Activated CD8-positive, alpha-beta memory T cell treated with anti-CD3 and anti-CD28 coated beads, Interleukin-2, amount 10 ng/mL, durations not matched to agents 7 days and 5 days (primary cell): ENCODE measurements at regions not wholly inside any gene's neighbourhood (a gene's known extent, or its start where the extent isn't known, plus 50 kb on each side); places are given as distances from the start of the nearest gene placed in this dataset.
A peak's percentile ranks its signal among the peaks of the same experiment; 100 is the strongest.

Experiments
- ATAC-seq: fragments of 150-1000 bp; cut with Tn5 transposase; one replicate; pipeline ENCODE4 v1.10.0; 2021; ENCODE audit warnings: moderate library complexity
- CTCF ChIA-PET: fragments of 350-600 bp; sonication (Branson Sonifier 250); formaldehyde crosslinking; loops from one replicate; lab custom pipeline; 2021; ENCODE audit warnings: antibody characterized with exemption; lab: Charles Lee
- DNase-seq: peaks from one replicate; pipeline ENCODE4 v3.0.0-alpha.2; 2020
- H3K27ac Mint-ChIP-seq: one replicate; pipeline ENCODE4 v1.8.0; 2021; ENCODE audit warnings: mild to moderate bottlenecking, mixed read lengths
- H3K27me3 Mint-ChIP-seq: one replicate; pipeline ENCODE4 v1.8.0; 2021; ENCODE audit warnings: mixed read lengths
- H3K36me3 Mint-ChIP-seq: one replicate; pipeline ENCODE4 v1.8.0; 2021; ENCODE audit warnings: mild to moderate bottlenecking, mixed read lengths
- H3K4me1 Mint-ChIP-seq: one replicate; pipeline ENCODE4 v1.8.0; 2021; ENCODE audit warnings: mixed read lengths
- H3K4me3 Mint-ChIP-seq: one replicate; pipeline ENCODE4 v1.8.0; 2021; ENCODE audit warnings: mild to moderate bottlenecking, moderate library complexity, mixed read lengths
- H3K9me3 Mint-ChIP-seq: one replicate; pipeline ENCODE4 v1.8.0; 2022; ENCODE audit warnings: low read depth, mixed read lengths

- Mint-ChIP-seq H3K27ac (no peak overlapping the region), H3K36me3 (peaks cover 39% of the 10 kb centered on the region), H3K4me1 (peaks cover 53% of the 10 kb centered on the region), H3K27me3 (no peaks in the 10 kb centered on the region), H3K9me3 (no peaks in the 10 kb centered on the region), H3K4me3 (no peak overlapping the region)
- ATAC-seq: no peak
- CTCF ChIA-PET: no interaction called here
- DNase-seq: no peak
Measured at GRCh38 chr3:72434296-72434695, 413.9 kb downstream of the SHQ1 start.

- H3K4me3 Mint-ChIP-seq: no peak overlapping the region
- peaks cover 22% of the 10 kb centered on the region for H3K36me3 Mint-ChIP-seq
- H3K27me3 Mint-ChIP-seq: no peaks in the 10 kb centered on the region
- no peak for ATAC-seq
- peaks cover 49% of the 10 kb centered on the region for H3K4me1 Mint-ChIP-seq
- no peaks in the 10 kb centered on the region for H3K9me3 Mint-ChIP-seq
- H3K27ac Mint-ChIP-seq: no peak overlapping the region
- no peak for DNase-seq
- CTCF ChIA-PET: no interaction called here
Measured at GRCh38 chr3:72432246-72432645, 416.0 kb downstream of the SHQ1 start.

GRCh38 chr3:72429589-72430353, 418.5 kb downstream of the SHQ1 start:
- Mint-ChIP-seq H3K4me1 (peaks cover 63% of the 10 kb centered on the region), H3K27ac (no peak overlapping the region), H3K4me3 (no peak overlapping the region), H3K27me3 (no peaks in the 10 kb centered on the region), H3K36me3 (peaks cover 18% of the 10 kb centered on the region), H3K9me3 (no peaks in the 10 kb centered on the region)
- DNase-seq (no peak), ATAC-seq (no peak)
- CTCF ChIA-PET: interaction anchor here (1.2 kb wide), 1 partner anchor 12 kb away, joined by 3 read pairs; no protein-coding TSS in a partner anchor

- CTCF ChIA-PET: no interaction called here
- no peak overlapping the region for H3K27ac Mint-ChIP-seq
- DNase-seq: no peak
- no peak for ATAC-seq
- no peaks in the 10 kb centered on the region for H3K27me3 Mint-ChIP-seq
- H3K4me3 Mint-ChIP-seq: no peak overlapping the region
- peaks cover 59% of the 10 kb centered on the region for H3K4me1 Mint-ChIP-seq
- peaks cover 14% of the 10 kb centered on the region for H3K36me3 Mint-ChIP-seq
- no peaks in the 10 kb centered on the region for H3K9me3 Mint-ChIP-seq
Measured at GRCh38 chr3:72428803-72429202, 419.4 kb downstream of the SHQ1 start.

- H3K27me3 Mint-ChIP-seq: no peaks in the 10 kb centered on the region
- CTCF ChIA-PET: interaction anchor here (1.2 kb wide), 1 partner anchor 13 kb away, joined by 3 read pairs; no protein-coding TSS in a partner anchor
- DNase-seq (no peak), ATAC-seq (peak; percentile 37)
- peaks cover 1% of the 10 kb centered on the region for H3K9me3 Mint-ChIP-seq
- peaks cover 56% of the 10 kb centered on the region for H3K4me1 Mint-ChIP-seq
- H3K27ac Mint-ChIP-seq: peak overlapping the region; percentile 75
- H3K4me3 Mint-ChIP-seq: peak overlapping the region; percentile 39
- peaks cover 17% of the 10 kb centered on the region for H3K36me3 Mint-ChIP-seq
Measured at GRCh38 chr3:72427624-72428023, 420.6 kb downstream of the SHQ1 start.

- CTCF ChIA-PET: interaction anchor here (1.2 kb wide), 1 partner anchor 14 kb away, joined by 3 read pairs; no protein-coding TSS in a partner anchor
- H3K4me3 Mint-ChIP-seq: peak overlapping the region; percentile 39
- no peak for DNase-seq
- ATAC-seq: peak; percentile 71
- peak overlapping the region; percentile 75 for H3K27ac Mint-ChIP-seq
- H3K27me3 Mint-ChIP-seq: no peaks in the 10 kb centered on the region
- peaks cover 9% of the 10 kb centered on the region for H3K9me3 Mint-ChIP-seq
- peaks cover 25% of the 10 kb centered on the region for H3K36me3 Mint-ChIP-seq
- H3K4me1 Mint-ChIP-seq: peaks cover 55% of the 10 kb centered on the region
Measured at GRCh38 chr3:72426618-72427397, 421.4 kb downstream of the SHQ1 start.

- Mint-ChIP-seq H3K27ac (no peak overlapping the region), H3K36me3 (peaks cover 41% of the 10 kb centered on the region), H3K9me3 (peaks cover 12% of the 10 kb centered on the region), H3K4me1 (peaks cover 47% of the 10 kb centered on the region), H3K4me3 (no peak overlapping the region), H3K27me3 (no peaks in the 10 kb centered on the region)
- CTCF ChIA-PET: no interaction called here
- ATAC-seq (no peak), DNase-seq (no peak)
Measured at GRCh38 chr3:72423643-72424042, 424.6 kb downstream of the SHQ1 start.

GRCh38 chr3:72421786-72422185, 426.5 kb downstream of the SHQ1 start:
- no peaks in the 10 kb centered on the region for H3K27me3 Mint-ChIP-seq
- H3K27ac Mint-ChIP-seq: no peak overlapping the region
- H3K9me3 Mint-ChIP-seq: peaks cover 12% of the 10 kb centered on the region
- H3K4me3 Mint-ChIP-seq: no peak overlapping the region
- CTCF ChIA-PET: no interaction called here
- no peak for DNase-seq
- no peak for ATAC-seq
- peaks cover 42% of the 10 kb centered on the region for H3K4me1 Mint-ChIP-seq
- peaks cover 42% of the 10 kb centered on the region for H3K36me3 Mint-ChIP-seq

- ATAC-seq (no peak), DNase-seq (no peak)
- Mint-ChIP-seq H3K27me3 (no peaks in the 10 kb centered on the region), H3K9me3 (peaks cover 12% of the 10 kb centered on the region), H3K27ac (no peak overlapping the region), H3K36me3 (peaks cover 41% of the 10 kb centered on the region), H3K4me3 (no peak overlapping the region), H3K4me1 (peaks cover 38% of the 10 kb centered on the region)
- CTCF ChIA-PET: no interaction called here
Measured at GRCh38 chr3:72421126-72421525, 427.1 kb downstream of the SHQ1 start.

- H3K27ac Mint-ChIP-seq: no peak overlapping the region
- H3K4me3 Mint-ChIP-seq: no peak overlapping the region
- H3K36me3 Mint-ChIP-seq: peaks cover 46% of the 10 kb centered on the region
- H3K4me1 Mint-ChIP-seq: peaks cover 31% of the 10 kb centered on the region
- CTCF ChIA-PET: no interaction called here
- DNase-seq: no peak
- H3K9me3 Mint-ChIP-seq: peaks cover 12% of the 10 kb centered on the region
- no peak for ATAC-seq
- no peaks in the 10 kb centered on the region for H3K27me3 Mint-ChIP-seq
Measured at GRCh38 chr3:72418856-72419255, 429.4 kb downstream of the SHQ1 start.

GRCh38 chr3:72418244-72418643, 430.0 kb downstream of the SHQ1 start:
- H3K9me3 Mint-ChIP-seq: peaks cover 12% of the 10 kb centered on the region
- peak; percentile 49 for ATAC-seq
- peaks cover 32% of the 10 kb centered on the region for H3K4me1 Mint-ChIP-seq
- CTCF ChIA-PET: no interaction called here
- no peak for DNase-seq
- no peaks in the 10 kb centered on the region for H3K27me3 Mint-ChIP-seq
- no peak overlapping the region for H3K4me3 Mint-ChIP-seq
- no peak overlapping the region for H3K27ac Mint-ChIP-seq
- peaks cover 43% of the 10 kb centered on the region for H3K36me3 Mint-ChIP-seq

GRCh38 chr3:72414481-72415016, 433.7 kb downstream of the SHQ1 start:
- Mint-ChIP-seq H3K9me3 (no peaks in the 10 kb centered on the region), H3K36me3 (peaks cover 18% of the 10 kb centered on the region), H3K4me1 (peaks cover 61% of the 10 kb centered on the region), H3K27ac (no peak overlapping the region), H3K27me3 (no peaks in the 10 kb centered on the region), H3K4me3 (no peak overlapping the region)
- ATAC-seq (no peak), DNase-seq (no peak)
- CTCF ChIA-PET: no interaction called here

- no peak overlapping the region for H3K27ac Mint-ChIP-seq
- no peaks in the 10 kb centered on the region for H3K27me3 Mint-ChIP-seq
- peak; percentile 39 for ATAC-seq
Measured at GRCh38 chr3:72413228-72413627, 435.0 kb downstream of the SHQ1 start.

More at GRCh38 chr3:72413228-72413627, 435.0 kb downstream of the SHQ1 start:
- peaks cover 61% of the 10 kb centered on the region for H3K4me1 Mint-ChIP-seq
- H3K36me3 Mint-ChIP-seq: peaks cover 17% of the 10 kb centered on the region
- H3K4me3 Mint-ChIP-seq: no peak overlapping the region
- CTCF ChIA-PET: no interaction called here
- no peaks in the 10 kb centered on the region for H3K9me3 Mint-ChIP-seq
- DNase-seq: no peak
